A204.1 (cell line): ENCODE measurements at regions not wholly inside any gene's neighbourhood (a gene's known extent, or its start where the extent isn't known, plus 50 kb on each side); places are given as distances from the start of the nearest gene placed in this dataset.
A peak's percentile ranks its signal among the peaks of the same experiment; 100 is the strongest.

Experiments
- FAIRE-seq: peaks from 2 replicates; lab custom pipeline; 2012; peaks lifted over from hg19 to GRCh38; lab: Jason Lieb, UNC

- peak; percentile 51 for FAIRE-seq
These were observed 57.3 kb upstream of the TCEAL2 start for GRCh38 chrX:102067966-102068723.

- no peak for FAIRE-seq
These were observed 61.9 kb upstream of the TCEAL2 start for GRCh38 chrX:102063445-102064074.

DNA sequence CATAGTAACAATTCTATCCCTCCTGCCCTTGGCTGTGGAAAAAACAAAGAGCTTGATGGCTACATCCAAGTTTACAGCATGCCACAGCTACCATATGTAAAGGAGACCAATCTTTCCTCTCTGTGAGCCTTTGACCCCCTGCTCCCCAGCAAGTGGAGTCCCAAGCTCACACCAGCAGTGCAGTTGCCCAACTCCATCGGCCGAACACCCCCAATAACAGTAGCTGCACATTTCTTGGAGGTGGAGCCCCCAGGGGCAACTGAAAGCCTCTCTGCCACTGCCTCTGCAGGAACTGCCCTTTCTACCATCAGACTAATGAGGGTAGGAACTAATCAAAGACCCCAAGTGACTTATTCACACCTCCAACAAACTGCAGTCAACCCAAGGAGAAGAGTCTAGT, 81.0 kb upstream of the TCEAL2 start:
- no peak for FAIRE-seq

DNA sequence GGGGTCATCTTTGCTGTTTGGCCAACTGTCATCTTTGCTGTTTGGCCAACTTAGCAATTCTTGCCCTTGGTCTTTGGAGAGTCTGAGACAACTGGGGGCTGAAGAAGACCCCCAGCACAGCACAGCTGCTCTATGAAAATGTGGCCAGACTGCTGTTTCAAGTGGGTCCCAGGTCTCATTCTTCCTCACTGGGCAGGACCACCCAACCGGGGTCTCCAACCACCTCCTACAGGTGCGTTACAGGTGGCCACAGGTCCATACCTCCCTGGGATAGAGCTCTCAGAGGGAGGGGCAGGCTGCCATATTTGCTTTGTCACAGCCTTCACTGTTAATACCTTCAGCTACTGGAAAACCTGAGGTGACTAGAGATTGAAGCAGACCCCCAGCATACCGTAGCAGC, 82.1 kb upstream of the TCEAL2 start:
- no peak for FAIRE-seq

- no peak for FAIRE-seq
These were observed 82.8 kb upstream of the TCEAL2 start for GRCh38 chrX:102042372-102043325.

DNA sequence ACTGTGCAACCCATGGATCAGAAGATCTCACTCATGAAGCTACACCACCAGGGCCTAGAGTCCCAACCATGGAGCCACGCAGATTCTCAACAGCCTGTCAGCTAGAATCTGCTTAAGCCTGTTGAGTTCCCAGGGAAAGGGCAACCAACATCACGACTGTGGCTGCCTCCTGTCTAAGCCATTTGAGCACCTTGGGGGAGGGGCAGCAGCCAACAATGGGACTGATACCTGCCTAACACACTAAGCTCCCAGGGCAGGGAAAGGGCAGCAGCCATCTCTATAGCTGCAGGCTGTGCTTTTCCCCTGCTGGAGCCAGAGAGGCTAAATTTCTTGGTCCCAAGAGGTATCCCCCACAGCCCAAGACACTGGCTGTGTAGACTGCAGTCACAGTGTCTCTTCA, 96.5 kb upstream of the TCEAL2 start:
- FAIRE-seq: no peak

- no peak for FAIRE-seq
These were observed 86.4 kb upstream of the ZMAT1 start for GRCh38 chrX:102018208-102018607.

DNA sequence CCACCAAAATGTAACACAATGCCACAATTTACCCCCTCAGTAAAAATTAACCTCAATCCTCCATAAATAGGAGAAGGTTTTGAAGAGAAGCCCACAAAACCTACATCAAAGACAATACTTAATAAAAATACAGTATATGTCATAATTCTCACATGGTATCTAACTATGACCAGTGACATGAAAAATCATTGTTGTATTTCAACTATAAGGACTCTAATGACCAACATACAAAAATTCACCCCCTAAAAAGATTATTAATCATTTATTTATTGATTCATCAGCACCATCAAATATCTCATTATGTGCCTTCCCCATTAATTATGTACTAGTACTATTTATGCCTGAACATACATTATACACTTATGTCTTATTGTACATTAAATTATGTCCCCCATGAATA, 77.1 kb upstream of the ZMAT1 start:
- FAIRE-seq: no peak

DNA sequence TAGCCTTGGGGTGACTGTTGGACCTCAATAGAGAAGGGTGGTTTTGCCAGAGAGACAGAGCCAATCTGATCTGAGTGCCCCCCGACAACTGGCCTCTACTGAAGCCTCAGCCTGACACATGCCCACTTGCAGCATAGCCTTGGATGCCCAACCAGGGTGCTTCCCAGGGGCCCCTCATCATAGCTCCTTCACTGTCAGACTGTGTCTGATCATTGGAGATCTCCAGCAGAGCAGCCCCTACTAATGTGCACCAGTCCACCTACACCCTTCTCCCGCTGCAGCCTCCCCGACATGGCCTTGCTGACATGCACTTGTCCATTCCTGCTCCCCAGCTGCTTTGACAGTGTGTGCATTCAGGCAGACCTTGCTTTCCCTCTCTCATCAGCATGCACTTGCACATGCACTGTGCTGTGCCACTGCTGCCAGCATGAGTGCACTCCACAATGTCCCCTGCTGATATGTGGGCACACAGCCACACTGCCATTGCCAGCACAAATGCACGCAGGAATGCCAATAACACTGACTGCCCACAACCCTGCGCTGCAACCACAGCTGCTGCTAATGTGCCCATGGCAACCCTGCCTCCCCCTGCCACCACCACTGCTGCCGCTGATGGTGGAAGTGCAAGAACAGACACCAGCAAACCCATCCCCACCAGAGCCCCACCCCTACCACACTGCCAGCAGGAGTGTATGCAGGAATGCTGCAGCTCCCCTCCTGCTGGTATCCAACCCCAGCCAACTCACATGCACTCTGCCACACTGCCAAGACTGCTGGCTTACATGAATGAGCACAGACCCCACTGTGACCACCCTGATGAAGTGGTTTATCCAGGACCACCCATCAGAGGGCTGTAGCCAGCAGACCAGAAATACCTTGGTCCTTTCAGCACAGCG, 68.1 kb upstream of the ZMAT1 start:
- no peak for FAIRE-seq

- FAIRE-seq: no peak
These were observed 61.5 kb upstream of the ZMAT1 start for GRCh38 chrX:101993335-101993734.

GRCh38 chrX:101986586-101986985, 54.8 kb upstream of the ZMAT1 start:
- no peak for FAIRE-seq
